ENCODE measurements at regions not wholly inside any gene's neighbourhood (a gene's known extent, or its start where the extent isn't known, plus 50 kb on each side); places are given as distances from the start of the nearest gene placed in this dataset.
"Not testable (repeated sequence)": the region's sequence is repeated elsewhere in the genome, so short reads cannot be mapped to it uniquely, and the experiment has no call there.

DNA sequence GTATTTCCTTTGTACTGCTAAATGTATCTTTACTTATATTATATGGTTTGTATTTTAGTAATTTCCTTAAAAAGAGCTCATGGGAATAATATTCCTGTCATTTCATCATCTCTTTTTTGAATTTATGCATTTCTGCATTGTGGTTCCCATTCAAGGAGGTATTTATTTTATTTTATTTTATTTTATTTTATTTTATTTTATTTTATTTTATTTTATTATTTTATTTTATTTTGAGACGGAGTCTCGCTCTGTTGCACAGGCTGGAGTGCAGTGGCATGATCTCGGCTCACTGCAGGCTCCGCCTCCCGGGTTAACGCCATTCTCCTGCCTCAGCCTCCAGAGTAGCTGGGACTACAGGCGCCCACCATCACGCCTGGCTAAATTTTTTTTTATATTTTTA, 371.2 kb downstream of the PDCD6IP start:
- TF ChIP-seq JUN (IDR thresholded peaks at IDR 0.05; ENCODE audit: borderline replicate concordance, insufficient read depth, insufficient read length, low read depth); POLR2A (IDR thresholded peaks at IDR 0.05; ENCODE audit: low read depth, low read length); MYC (IDR thresholded peaks at IDR 0.05; ENCODE audit: low read depth, low read length); POLR2AphosphoS5 (IDR thresholded peaks at IDR 0.05; ENCODE audit: insufficient read depth, low read depth, low read length); EZH2 (IDR thresholded peaks at IDR 0.05; ENCODE audit: borderline replicate concordance, low read depth, low read length, severe bottlenecking): not testable (repeated sequence)
- TF ChIP-seq, protein P1, sequence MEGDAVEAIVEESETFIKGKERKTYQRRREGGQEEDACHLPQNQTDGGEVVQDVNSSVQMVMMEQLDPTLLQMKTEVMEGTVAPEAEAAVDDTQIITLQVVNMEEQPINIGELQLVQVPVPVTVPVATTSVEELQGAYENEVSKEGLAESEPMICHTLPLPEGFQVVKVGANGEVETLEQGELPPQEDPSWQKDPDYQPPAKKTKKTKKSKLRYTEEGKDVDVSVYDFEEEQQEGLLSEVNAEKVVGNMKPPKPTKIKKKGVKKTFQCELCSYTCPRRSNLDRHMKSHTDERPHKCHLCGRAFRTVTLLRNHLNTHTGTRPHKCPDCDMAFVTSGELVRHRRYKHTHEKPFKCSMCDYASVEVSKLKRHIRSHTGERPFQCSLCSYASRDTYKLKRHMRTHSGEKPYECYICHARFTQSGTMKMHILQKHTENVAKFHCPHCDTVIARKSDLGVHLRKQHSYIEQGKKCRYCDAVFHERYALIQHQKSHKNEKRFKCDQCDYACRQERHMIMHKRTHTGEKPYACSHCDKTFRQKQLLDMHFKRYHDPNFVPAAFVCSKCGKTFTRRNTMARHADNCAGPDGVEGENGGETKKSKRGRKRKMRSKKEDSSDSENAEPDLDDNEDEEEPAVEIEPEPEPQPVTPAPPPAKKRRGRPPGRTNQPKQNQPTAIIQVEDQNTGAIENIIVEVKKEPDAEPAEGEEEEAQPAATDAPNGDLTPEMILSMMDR (IDR thresholded peaks at IDR 0.05; ENCODE audit: extremely low read depth in 1 of 2, insufficient read depth in 1 of 2, low read depth in 1 of 2, low read length in 2 of 2), result not testable (repeated sequence)
- TF ChIP-seq, protein P2, sequence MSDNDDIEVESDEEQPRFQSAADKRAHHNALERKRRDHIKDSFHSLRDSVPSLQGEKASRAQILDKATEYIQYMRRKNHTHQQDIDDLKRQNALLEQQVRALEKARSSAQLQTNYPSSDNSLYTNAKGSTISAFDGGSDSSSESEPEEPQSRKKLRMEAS (IDR thresholded peaks at IDR 0.05; ENCODE audit: insufficient read depth, insufficient read length), result not testable (repeated sequence)

Measured in endothelial cell of umbilical vein (primary cell).